A549 (cell line): ENCODE measurements at regions not wholly inside any gene's neighbourhood (a gene's known extent, or its start where the extent isn't known, plus 50 kb on each side); places are given as distances from the start of the nearest gene placed in this dataset.

Experiments
- ATAC-seq, 2 experiments: fragments of 200-7000 bp in 1 of 2; fragments of >200 bp in 1 of 2; cut with Nextera tagmentation in 1 of 2; cut with Tn5 transposase in 1 of 2; 3 replicates each; pipeline versions ENCODE4 v1.8.0 to v1.9.1; 2018 to 2020; ENCODE audit warnings: mild to moderate bottlenecking in 1 of 2, moderate library complexity in 1 of 2
- CTCF ChIA-PET: fragments of 300-600 bp; sonication (Branson Sonifier 250); formaldehyde crosslinking; extraction: SDS; loops from one replicate; lab custom pipeline; 2021; ENCODE audit warnings: antibody characterized with exemption, inconsistent platforms; lab: Yijun Ruan, JAX
- POLR2A ChIA-PET: fragments of 350-600 bp; formaldehyde crosslinking; extraction: SDS; loops from one replicate; lab custom pipeline; 2021; ENCODE audit warnings: antibody characterized with exemption, inconsistent platforms; lab: Yijun Ruan, JAX
- DNase-seq, 2 experiments: peaks; one replicate each; pipeline versions ENCODE4 v3.0.0 to v3.0.0-alpha.2; 2011 to 2016; ENCODE audit warnings: low read depth in 1 of 2, low spot score in 1 of 2
- FAIRE-seq: peaks from 2 replicates; lab custom pipeline; 2011; peaks lifted over from hg19 to GRCh38; lab: Jason Lieb, UNC
- H3K27ac ChIP-seq, 2 experiments: fragments of >200 bp; sonication (Bioruptor Twin); formaldehyde crosslinking; 3 replicates each; pipeline ENCODE4 v1.5.1; 2016 to 2017
- H3K4me1 ChIP-seq: fragments of >200 bp; sonication (Bioruptor Twin); formaldehyde crosslinking; 3 replicates; pipeline ENCODE4 v1.6.1; 2016
- H3K4me2 ChIP-seq: fragments of >200 bp; sonication (Bioruptor Twin); formaldehyde crosslinking; 3 replicates; pipeline ENCODE4 v1.6.1; 2016
- H3K4me3 ChIP-seq: fragments of >200 bp; sonication (Bioruptor Twin); formaldehyde crosslinking; 3 replicates; pipeline ENCODE4 v1.5.1; 2016
- H3K9me3 ChIP-seq: fragments of >200 bp; sonication (Bioruptor Twin); formaldehyde crosslinking; 3 replicates; pipeline ENCODE4 v1.6.1; 2016
- ATOH8 ChIP-seq: fragments of 250-450 bp; sonication (Bioruptor Pico); IDR thresholded peaks from 2 replicates; pipeline ENCODE4 v1.5.0; 2020; ENCODE audit warnings: low read depth, mild to moderate bottlenecking, moderate library complexity
- BHLHE40 ChIP-seq: IDR thresholded peaks from 2 replicates; pipeline ENCODE4 v1.6.1; 2012; ENCODE audit warnings: low read depth, low read length, inconsistent platforms
- CBX2 ChIP-seq: fragments of 200-600 bp; sonication (generic); IDR thresholded peaks from 2 replicates; pipeline ENCODE4 v1.6.1; 2016; ENCODE audit warnings: low read depth, mild to moderate bottlenecking, borderline replicate concordance
- CBX8 ChIP-seq: fragments of 200-600 bp; sonication (generic); IDR thresholded peaks from 2 replicates; pipeline ENCODE4 v1.6.1; 2016
- CHD2 ChIP-seq: fragments of 150-350 bp; IDR thresholded peaks from 2 replicates; pipeline ENCODE4 v1.6.1; 2014; ENCODE audit warnings: low read length; ENCODE audit not compliant: partially characterized antibody
- EHF ChIP-seq: fragments of 250-450 bp; sonication (Bioruptor Pico); IDR thresholded peaks from 2 replicates; pipeline ENCODE4 v1.5.0; 2020; ENCODE audit warnings: mild to moderate bottlenecking
- EHMT2 ChIP-seq: fragments of 200-600 bp; sonication (generic); IDR thresholded peaks from 2 replicates; pipeline ENCODE4 v1.6.1; 2016; ENCODE audit warnings: antibody characterized with exemption, low read depth, mild to moderate bottlenecking, moderate library complexity
- ESRRA ChIP-seq: fragments of 150-350 bp; IDR thresholded peaks from 2 replicates; pipeline ENCODE4 v1.6.1; 2014; ENCODE audit warnings: mild to moderate bottlenecking, low read length, borderline replicate concordance
- GATA3 ChIP-seq: IDR thresholded peaks from 2 replicates; pipeline ENCODE4 v1.6.1; 2012; ENCODE audit warnings: borderline replicate concordance
- HDAC2 ChIP-seq: fragments of 200-600 bp; sonication (generic); IDR thresholded peaks from 2 replicates; pipeline ENCODE4 v1.6.1; 2016
- HES2 ChIP-seq: fragments of >200 bp; sonication (Bioruptor Twin); formaldehyde crosslinking; IDR thresholded peaks from 2 replicates; pipeline ENCODE4 v1.6.1; 2016
- HEYL ChIP-seq: fragments of 250-450 bp; sonication (Bioruptor Pico); IDR thresholded peaks from 2 replicates; pipeline ENCODE4 v1.8.0; 2021; ENCODE audit warnings: mild to moderate bottlenecking, moderate library complexity
- HOXA7 ChIP-seq: fragments of 250-450 bp; sonication (Bioruptor Pico); IDR thresholded peaks from 2 replicates; pipeline ENCODE4 v1.5.0; 2020; ENCODE audit warnings: mild to moderate bottlenecking, moderate library complexity
- JUN ChIP-seq, 2 experiments: fragments of >200 bp; sonication (Bioruptor Twin); formaldehyde crosslinking; IDR thresholded peaks; 2 replicates in 1 of 2; 3 replicates in 1 of 2; pipeline ENCODE4 v1.6.1; 2016 to 2017
- JUNB ChIP-seq: fragments of >200 bp; sonication (Bioruptor Twin); formaldehyde crosslinking; IDR thresholded peaks from 2 replicates; pipeline ENCODE4 v1.6.1; 2016
- KDM5A ChIP-seq: fragments of 200-600 bp; sonication (generic); IDR thresholded peaks from 2 replicates; pipeline ENCODE4 v1.6.1; 2016; ENCODE audit warnings: antibody characterized with exemption, mild to moderate bottlenecking
- NFE2L2 ChIP-seq: fragments of 150-350 bp; conservative IDR thresholded peaks from 2 replicates; pipeline ENCODE4 v1.6.1; 2014; ENCODE audit warnings: low read length
- NPAS2 ChIP-seq: fragments of 250-450 bp; sonication (Bioruptor Pico); IDR thresholded peaks from 2 replicates; pipeline ENCODE4 v1.8.0; 2022; ENCODE audit warnings: mild to moderate bottlenecking, moderate library complexity, borderline replicate concordance
- NR3C1 ChIP-seq: fragments of >200 bp; sonication (Bioruptor Twin); formaldehyde crosslinking; IDR thresholded peaks from 3 replicates; pipeline ENCODE4 v1.6.1; 2017
- POLR2AphosphoS2 ChIP-seq: conservative IDR thresholded peaks from 2 replicates; pipeline ENCODE4 v1.6.1; 2012; ENCODE audit warnings: low read length, improper control_type of control experiment, inconsistent platforms
- RAD21 ChIP-seq, 2 experiments: fragments of >200 bp in 1 of 2; sonication (Bioruptor Twin) in 1 of 2; formaldehyde crosslinking in 1 of 2; IDR thresholded peaks in 1 of 2; conservative IDR thresholded peaks in 1 of 2; 2 replicates in 1 of 2; 3 replicates in 1 of 2; pipeline ENCODE4 v1.6.1; 2012 to 2018; ENCODE audit warnings: inconsistent platforms in 1 of 2
- RCOR1 ChIP-seq: fragments of 150-350 bp; IDR thresholded peaks from 2 replicates; pipeline ENCODE4 v1.6.1; 2014; ENCODE audit warnings: antibody characterized with exemption, low read length, low read depth
- TP53 ChIP-seq: fragments of 250-450 bp; sonication (Bioruptor Pico); IDR thresholded peaks from 2 replicates; pipeline ENCODE4 v1.5.0; 2021; ENCODE audit warnings: mild to moderate bottlenecking, moderate library complexity
- ZFP36 ChIP-seq: fragments of 450-650 bp; IDR thresholded peaks from 2 replicates; pipeline ENCODE4 v1.6.1; 2014; ENCODE audit warnings: borderline replicate concordance; ENCODE audit not compliant: partially characterized antibody
- ZNF302 ChIP-seq: fragments of 250-450 bp; sonication (Bioruptor Pico); IDR thresholded peaks from 2 replicates; pipeline ENCODE4 v1.9.0; 2021; ENCODE audit warnings: inconsistent platforms, mild to moderate bottlenecking, moderate library complexity
- ZSCAN20 ChIP-seq: fragments of 250-450 bp; sonication (Bioruptor Pico); IDR thresholded peaks from 2 replicates; pipeline ENCODE4 v1.8.0; 2022; ENCODE audit warnings: mild to moderate bottlenecking, moderate library complexity
- WGBS: methylation state at CpG from one replicate; pipeline ENCODE4 v1.1.6; 2017; ENCODE audit errors: missing lambda C conversion rate; 5-methylcytosine and 5-hydroxymethylcytosine counted together
- TF ChIP-seq, protein P1 (sequence below): fragments of 250-450 bp; sonication (Bioruptor Pico); IDR thresholded peaks from 2 replicates; pipeline ENCODE4 v1.5.0; 2021; ENCODE audit warnings: mild to moderate bottlenecking, moderate library complexity, borderline replicate concordance
- TF ChIP-seq, protein P2 (sequence below): fragments of >200 bp; sonication (Bioruptor Twin); formaldehyde crosslinking; IDR thresholded peaks from 3 replicates; pipeline ENCODE4 v1.5.1; 2016

GRCh38 chr1:106680776-106681344 lies 375.6 kb upstream of the PRMT6 start (continued):
- TF ChIP-seq, protein P1, sequence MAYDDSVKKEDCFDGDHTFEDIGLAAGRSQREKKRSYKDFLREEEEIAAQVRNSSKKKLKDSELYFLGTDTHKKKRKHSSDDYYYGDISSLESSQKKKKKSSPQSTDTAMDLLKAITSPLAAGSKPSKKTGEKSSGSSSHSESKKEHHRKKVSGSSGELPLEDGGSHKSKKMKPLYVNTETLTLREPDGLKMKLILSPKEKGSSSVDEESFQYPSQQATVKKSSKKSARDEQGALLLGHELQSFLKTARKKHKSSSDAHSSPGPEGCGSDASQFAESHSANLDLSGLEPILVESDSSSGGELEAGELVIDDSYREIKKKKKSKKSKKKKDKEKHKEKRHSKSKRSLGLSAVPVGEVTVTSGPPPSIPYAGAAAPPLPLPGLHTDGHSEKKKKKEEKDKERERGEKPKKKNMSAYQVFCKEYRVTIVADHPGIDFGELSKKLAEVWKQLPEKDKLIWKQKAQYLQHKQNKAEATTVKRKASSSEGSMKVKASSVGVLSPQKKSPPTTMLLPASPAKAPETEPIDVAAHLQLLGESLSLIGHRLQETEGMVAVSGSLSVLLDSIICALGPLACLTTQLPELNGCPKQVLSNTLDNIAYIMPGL = no peak

DNA sequence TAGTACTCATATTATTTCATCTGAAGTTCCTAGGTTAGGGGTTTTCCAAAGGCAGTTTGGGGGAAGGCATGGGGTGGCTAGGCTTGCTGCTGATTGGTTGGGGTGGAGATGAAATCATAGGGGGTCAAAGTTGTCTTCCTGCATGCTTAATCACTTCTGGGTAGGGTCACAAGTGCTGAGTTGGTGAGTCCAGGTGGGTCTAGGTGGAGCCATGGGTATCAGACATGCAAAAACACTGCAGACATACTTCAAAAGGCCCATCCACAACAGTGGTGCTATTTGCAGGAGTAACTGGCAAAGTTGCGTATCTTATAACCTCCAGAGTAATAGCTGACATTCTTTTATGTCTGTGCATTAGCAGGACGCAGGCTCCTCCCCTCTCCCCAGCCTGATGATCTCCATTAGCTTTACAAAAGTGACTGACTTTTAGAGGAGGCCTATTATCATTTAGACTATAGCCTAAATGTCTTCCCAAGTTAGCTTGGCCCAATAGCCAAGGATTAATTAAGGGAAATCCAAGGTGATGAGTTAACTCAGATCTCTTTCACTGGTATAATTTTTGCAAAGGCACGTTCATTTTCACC lies 374.4 kb upstream of the PRMT6 start:
- ATAC-seq (no peak), DNase-seq (no peak), FAIRE-seq (no peak)
- Histone ChIP-seq H3K27ac (no peak overlapping the region), H3K4me3 (no peak overlapping the region), H3K4me2 (no peak overlapping the region), H3K9me3 (no peaks in the 10 kb centered on the region), H3K4me1 (no peaks in the 10 kb centered on the region)
- ChIA-PET CTCF (no interaction called here), POLR2A (no interaction called here)
- TF ChIP-seq ATOH8 (CRISPR knock-in tag) (no peak), CBX2 (no peak), NR3C1 (no peak), RAD21 (conservative IDR thresholded peaks at IDR 0.05 in 1 of 2, IDR thresholded peaks at IDR 0.05 in 1 of 2) (no peak), HOXA7 (no peak), EHMT2 (no peak), CHD2 (no peak), EHF (CRISPR knock-in tag) (no peak), CBX8 (no peak), GATA3 (no peak), HEYL (CRISPR knock-in tag) (no peak), HDAC2 (no peak), ZFP36 (no peak), JUN (IDR thresholded peaks at IDR 0.05) (no peak), KDM5A (no peak), ZSCAN20 (CRISPR knock-in tag) (no peak), HES2 (no peak), JUNB (no peak)
- WGBS = under 1% methylated on average over 3 of the region's 3 CpGs

DNA sequence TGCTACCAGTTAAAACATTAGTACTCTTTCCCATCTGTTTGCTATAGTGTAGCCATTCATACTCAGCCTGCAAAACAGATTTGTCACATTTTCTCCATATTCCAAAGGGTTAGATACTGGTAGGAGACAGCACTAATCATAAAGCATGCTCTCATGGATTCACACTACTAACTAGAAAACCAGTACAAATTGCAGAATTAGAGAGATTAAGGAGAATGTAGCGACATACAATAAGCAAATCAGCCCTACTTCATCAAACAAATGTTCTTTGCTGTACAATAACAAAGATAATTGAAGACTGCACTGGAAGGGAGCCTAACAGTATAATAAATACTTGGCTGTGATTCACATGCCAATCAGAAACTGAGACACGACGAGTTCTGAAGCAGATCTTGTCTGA lies 368.0 kb upstream of the PRMT6 start:
- CTCF ChIA-PET = no interaction called here
- ATAC-seq = no peak
- Histone ChIP-seq H3K27ac (no peak overlapping the region), H3K4me2 (no peak overlapping the region), H3K4me1 (no peaks in the 10 kb centered on the region), H3K4me3 (no peak overlapping the region), H3K9me3 (no peaks in the 10 kb centered on the region)
- TF ChIP-seq ESRRA (no peak), EHMT2 (no peak), POLR2AphosphoS2 (no peak), RCOR1 (no peak), JUN (IDR thresholded peaks at IDR 0.05) (no peak), ZSCAN20 (CRISPR knock-in tag) (no peak), NFE2L2 (no peak), NPAS2 (CRISPR knock-in tag) (no peak), ATOH8 (CRISPR knock-in tag) (no peak), ZNF302 (CRISPR knock-in tag) (no peak), TP53 (CRISPR knock-in tag) (no peak), HES2 (no peak), GATA3 (no peak), BHLHE40 (no peak), KDM5A (no peak), ZFP36 (no peak), RAD21 (conservative IDR thresholded peaks at IDR 0.05 in 1 of 2, IDR thresholded peaks at IDR 0.05 in 1 of 2) (no peak)
- TF ChIP-seq, protein P2, sequence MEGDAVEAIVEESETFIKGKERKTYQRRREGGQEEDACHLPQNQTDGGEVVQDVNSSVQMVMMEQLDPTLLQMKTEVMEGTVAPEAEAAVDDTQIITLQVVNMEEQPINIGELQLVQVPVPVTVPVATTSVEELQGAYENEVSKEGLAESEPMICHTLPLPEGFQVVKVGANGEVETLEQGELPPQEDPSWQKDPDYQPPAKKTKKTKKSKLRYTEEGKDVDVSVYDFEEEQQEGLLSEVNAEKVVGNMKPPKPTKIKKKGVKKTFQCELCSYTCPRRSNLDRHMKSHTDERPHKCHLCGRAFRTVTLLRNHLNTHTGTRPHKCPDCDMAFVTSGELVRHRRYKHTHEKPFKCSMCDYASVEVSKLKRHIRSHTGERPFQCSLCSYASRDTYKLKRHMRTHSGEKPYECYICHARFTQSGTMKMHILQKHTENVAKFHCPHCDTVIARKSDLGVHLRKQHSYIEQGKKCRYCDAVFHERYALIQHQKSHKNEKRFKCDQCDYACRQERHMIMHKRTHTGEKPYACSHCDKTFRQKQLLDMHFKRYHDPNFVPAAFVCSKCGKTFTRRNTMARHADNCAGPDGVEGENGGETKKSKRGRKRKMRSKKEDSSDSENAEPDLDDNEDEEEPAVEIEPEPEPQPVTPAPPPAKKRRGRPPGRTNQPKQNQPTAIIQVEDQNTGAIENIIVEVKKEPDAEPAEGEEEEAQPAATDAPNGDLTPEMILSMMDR = no peak
- DNase-seq = no peak
- 2% methylated on average over 3 of the region's 3 CpGs for WGBS
- POLR2A ChIA-PET = no interaction called here
- no peak for FAIRE-seq
